Prostate gland (tissue), 2 donors: ENCODE measurements at regions not wholly inside any gene's neighbourhood (a gene's known extent, or its start where the extent isn't known, plus 50 kb on each side); places are given as distances from the start of the nearest gene placed in this dataset.

Experiments used
- DNase-seq: peaks from one replicate; pipeline ENCODE4 v3.0.0-alpha.2; 2019; ENCODE audit warnings: low spot score
- H3K27ac ChIP-seq, 2 donors: fragments of 200-600 bp; sonication (generic); 2 replicates each; pipeline ENCODE4 v1.5.1; 2017 to 2019
- H3K27me3 ChIP-seq: fragments of 200-600 bp; sonication (generic); replicated peaks from 2 replicates; pipeline ENCODE4 v1.5.1; 2019; ENCODE audit not compliant: insufficient read depth
- H3K36me3 ChIP-seq, 2 donors: fragments of 200-600 bp; sonication (generic); 1 replicate in 1 of 2; 2 replicates in 1 of 2; pipeline versions ENCODE4 v1.5.1 to v1.8.1; 2017 to 2019
- H3K4me1 ChIP-seq: fragments of 200-600 bp; sonication (generic); replicated peaks from 2 replicates; pipeline ENCODE4 v1.5.1; 2019
- H3K4me3 ChIP-seq, 2 donors: fragments of 200-600 bp; sonication (generic); 2 replicates each; pipeline ENCODE4 v1.5.1; 2017 to 2019
- H3K9me3 ChIP-seq: fragments of 200-600 bp; sonication (generic); 2 replicates; pipeline ENCODE4 v1.5.1; 2017
- POLR2A ChIP-seq: fragments of 450-650 bp; IDR thresholded peaks from one replicate; pipeline ENCODE4 v1.6.1; 2016; ENCODE audit warnings: antibody characterized with exemption, mild to moderate bottlenecking
- POLR2AphosphoS5 ChIP-seq: sonication (generic); formaldehyde crosslinking; IDR thresholded peaks from one replicate; pipeline ENCODE4 v1.6.1; 2017; ENCODE audit warnings: antibody characterized with exemption
- WGBS: methylation state at CpG from one replicate; pipeline ENCODE4 v1.1.5; 2018; 5-methylcytosine and 5-hydroxymethylcytosine counted together
- intact Hi-C: fragments of 100-400 bp; cut with DNase I; formaldehyde crosslinking; loops from one replicate; pipeline ENCODE4 v1.14.2; 2022
- TF ChIP-seq, protein P1 (sequence below), 4 experiments: fragments of 200-600 bp in 2 of 4; fragments of 450-650 bp in 2 of 4; sonication (generic) in 2 of 4; IDR thresholded peaks; 1 replicate in 3 of 4; 2 replicates in 1 of 4; pipeline ENCODE4 v1.5.1; 2016 to 2019; ENCODE audit warnings: antibody characterized with exemption in 4 of 4, mild to moderate bottlenecking in 2 of 4, moderate library complexity in 2 of 4

DNA sequence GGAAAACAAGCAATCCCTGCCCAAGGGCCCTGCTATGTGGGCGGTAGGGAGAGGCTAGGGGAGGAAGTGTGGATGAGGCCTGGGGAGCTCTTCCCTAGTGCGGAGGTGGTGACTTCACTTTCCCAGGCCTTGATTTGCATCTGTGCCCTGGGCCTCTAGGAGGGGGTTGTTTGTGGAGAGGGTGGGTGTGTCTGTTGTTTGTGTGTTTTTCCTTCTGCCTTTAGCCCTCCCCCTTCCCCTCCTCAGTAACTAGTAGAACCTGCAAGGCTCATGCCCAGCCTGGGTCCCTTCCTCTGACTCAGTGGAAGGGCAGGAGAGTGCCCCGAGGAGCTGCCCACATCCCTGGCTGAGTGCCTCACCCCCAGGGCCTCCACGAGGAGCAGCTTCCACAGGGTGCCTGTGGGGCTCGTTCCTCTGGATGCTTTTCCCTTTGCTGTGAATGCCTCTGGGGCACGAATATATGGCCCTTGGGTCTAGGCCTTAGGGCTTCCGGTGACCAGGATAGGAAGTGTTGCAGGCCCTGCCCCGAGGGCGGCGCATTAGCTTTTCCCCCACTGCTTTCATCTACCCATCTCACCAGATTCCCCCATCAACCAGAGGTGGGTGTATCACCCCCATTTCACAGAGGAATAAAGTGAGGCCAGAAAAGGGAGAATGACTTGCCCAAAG lies 89.4 kb upstream of the DUSP5 start:
- TF ChIP-seq POLR2AphosphoS5 (no peak), POLR2A (no peak)
- TF ChIP-seq, protein P1, sequence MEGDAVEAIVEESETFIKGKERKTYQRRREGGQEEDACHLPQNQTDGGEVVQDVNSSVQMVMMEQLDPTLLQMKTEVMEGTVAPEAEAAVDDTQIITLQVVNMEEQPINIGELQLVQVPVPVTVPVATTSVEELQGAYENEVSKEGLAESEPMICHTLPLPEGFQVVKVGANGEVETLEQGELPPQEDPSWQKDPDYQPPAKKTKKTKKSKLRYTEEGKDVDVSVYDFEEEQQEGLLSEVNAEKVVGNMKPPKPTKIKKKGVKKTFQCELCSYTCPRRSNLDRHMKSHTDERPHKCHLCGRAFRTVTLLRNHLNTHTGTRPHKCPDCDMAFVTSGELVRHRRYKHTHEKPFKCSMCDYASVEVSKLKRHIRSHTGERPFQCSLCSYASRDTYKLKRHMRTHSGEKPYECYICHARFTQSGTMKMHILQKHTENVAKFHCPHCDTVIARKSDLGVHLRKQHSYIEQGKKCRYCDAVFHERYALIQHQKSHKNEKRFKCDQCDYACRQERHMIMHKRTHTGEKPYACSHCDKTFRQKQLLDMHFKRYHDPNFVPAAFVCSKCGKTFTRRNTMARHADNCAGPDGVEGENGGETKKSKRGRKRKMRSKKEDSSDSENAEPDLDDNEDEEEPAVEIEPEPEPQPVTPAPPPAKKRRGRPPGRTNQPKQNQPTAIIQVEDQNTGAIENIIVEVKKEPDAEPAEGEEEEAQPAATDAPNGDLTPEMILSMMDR (IDR thresholded peaks at IDR 0.05): no peak
- Histone ChIP-seq H3K27me3 (no peaks in the 10 kb centered on the region), H3K27ac (no peak overlapping the region), H3K9me3 (no peaks in the 10 kb centered on the region), H3K4me1 (no peaks in the 10 kb centered on the region), H3K36me3 (no peaks in the 10 kb centered on the region), H3K4me3 (no peak overlapping the region)
- 80% methylated on average over 10 of the region's 10 CpGs for WGBS
- DNase-seq: no peak
- intact Hi-C loops: no loop called here

DNA sequence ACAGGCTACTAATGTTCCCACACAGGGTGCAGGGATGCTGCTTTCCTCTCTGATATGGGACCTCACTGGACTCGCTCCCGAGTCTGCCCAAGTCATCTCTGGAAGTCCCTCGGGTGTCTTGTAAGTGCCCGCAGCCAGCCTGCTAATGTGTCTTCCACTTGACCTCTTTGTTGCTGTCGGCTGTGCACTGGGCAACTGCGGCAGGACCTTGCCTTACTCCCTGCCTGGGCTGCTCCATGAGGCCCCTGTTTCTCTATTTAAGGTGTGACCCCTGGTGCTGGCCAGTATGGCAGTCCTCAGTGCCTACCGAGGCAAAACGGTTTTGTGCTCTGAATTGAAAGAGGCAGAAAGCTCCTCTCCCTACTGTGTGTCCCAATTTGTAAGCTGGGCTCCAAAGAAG lies 88.8 kb upstream of the DUSP5 start:
- no peaks in the 10 kb centered on the region for H3K9me3 ChIP-seq
- H3K27me3 ChIP-seq: no peaks in the 10 kb centered on the region
- intact Hi-C loops: no loop called here
- no peak for DNase-seq
- WGBS: 92% methylated on average over 8 of the region's 8 CpGs
- H3K36me3 ChIP-seq: no peaks in the 10 kb centered on the region
- H3K27ac ChIP-seq: no peak overlapping the region
- no peak overlapping the region for H3K4me3 ChIP-seq
- no peaks in the 10 kb centered on the region for H3K4me1 ChIP-seq
- TF ChIP-seq POLR2AphosphoS5: no peak
- TF ChIP-seq, protein P1 (IDR thresholded peaks at IDR 0.05): no peak
- no peak for TF ChIP-seq POLR2A

DNA sequence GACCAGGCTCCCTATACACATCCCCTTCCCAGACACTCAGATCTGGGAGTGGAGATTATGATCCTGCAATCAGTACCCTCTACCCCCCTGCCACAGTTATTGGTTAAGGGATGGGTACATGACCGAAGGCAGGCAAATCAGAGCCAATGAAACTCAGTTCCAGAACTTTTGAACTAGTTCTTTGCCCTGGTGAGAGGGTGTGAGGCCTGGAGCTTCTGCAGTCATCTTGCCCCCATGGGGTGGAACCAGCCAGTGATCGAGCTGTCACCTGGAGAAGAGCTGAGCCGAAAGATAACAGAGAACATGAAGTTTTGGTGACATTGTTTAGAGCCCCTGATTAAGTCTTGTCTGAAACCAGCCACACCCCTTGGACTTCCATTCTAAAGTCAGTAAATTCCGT lies 88.2 kb upstream of the DUSP5 start:
- Histone ChIP-seq H3K27ac (no peak overlapping the region), H3K36me3 (no peaks in the 10 kb centered on the region)

DNA sequence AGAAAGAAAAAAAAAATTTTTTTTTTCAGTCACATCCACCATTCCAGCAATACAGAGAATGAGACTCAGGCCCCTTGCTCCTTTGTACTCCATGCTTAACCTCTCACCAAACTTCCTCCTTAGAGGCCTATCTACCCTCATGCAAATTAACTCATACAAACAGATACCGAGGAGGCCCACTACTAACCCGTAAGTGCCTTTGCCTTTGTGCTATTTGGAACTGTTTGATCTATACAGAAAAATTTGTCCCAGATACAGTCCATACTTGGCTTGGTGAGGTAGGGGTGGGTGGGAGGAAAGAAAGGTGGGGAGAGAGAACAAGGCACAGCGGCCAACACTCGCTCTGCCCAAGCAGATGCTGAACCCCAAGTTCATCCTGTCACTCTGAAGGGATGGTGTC lies 87.8 kb upstream of the DUSP5 start:
- intact Hi-C loops: no loop called here
- no peak overlapping the region for H3K4me3 ChIP-seq
- TF ChIP-seq POLR2A (no peak), POLR2AphosphoS5 (no peak)
- TF ChIP-seq, protein P1 (IDR thresholded peaks at IDR 0.05): no peak
- H3K36me3 ChIP-seq: no peaks in the 10 kb centered on the region
- DNase-seq: no peak
- WGBS: 91% methylated on average over 4 of the region's 4 CpGs
- H3K27me3 ChIP-seq: no peaks in the 10 kb centered on the region
- no peaks in the 10 kb centered on the region for H3K4me1 ChIP-seq
- no peaks in the 10 kb centered on the region for H3K9me3 ChIP-seq
- H3K27ac ChIP-seq: no peak overlapping the region

More for the DNA sequence above, 88.2 kb upstream of the DUSP5 start:
- H3K27me3 ChIP-seq: no peaks in the 10 kb centered on the region
- no peak overlapping the region for H3K4me3 ChIP-seq
- 96% methylated on average over 4 of the region's 4 CpGs for WGBS
- intact Hi-C loops: no loop called here
- no peak for DNase-seq
- TF ChIP-seq POLR2AphosphoS5: no peak
- TF ChIP-seq POLR2A: no peak
- TF ChIP-seq, protein P1 (IDR thresholded peaks at IDR 0.05): no peak
- H3K4me1 ChIP-seq: no peaks in the 10 kb centered on the region
- no peaks in the 10 kb centered on the region for H3K9me3 ChIP-seq

DNA sequence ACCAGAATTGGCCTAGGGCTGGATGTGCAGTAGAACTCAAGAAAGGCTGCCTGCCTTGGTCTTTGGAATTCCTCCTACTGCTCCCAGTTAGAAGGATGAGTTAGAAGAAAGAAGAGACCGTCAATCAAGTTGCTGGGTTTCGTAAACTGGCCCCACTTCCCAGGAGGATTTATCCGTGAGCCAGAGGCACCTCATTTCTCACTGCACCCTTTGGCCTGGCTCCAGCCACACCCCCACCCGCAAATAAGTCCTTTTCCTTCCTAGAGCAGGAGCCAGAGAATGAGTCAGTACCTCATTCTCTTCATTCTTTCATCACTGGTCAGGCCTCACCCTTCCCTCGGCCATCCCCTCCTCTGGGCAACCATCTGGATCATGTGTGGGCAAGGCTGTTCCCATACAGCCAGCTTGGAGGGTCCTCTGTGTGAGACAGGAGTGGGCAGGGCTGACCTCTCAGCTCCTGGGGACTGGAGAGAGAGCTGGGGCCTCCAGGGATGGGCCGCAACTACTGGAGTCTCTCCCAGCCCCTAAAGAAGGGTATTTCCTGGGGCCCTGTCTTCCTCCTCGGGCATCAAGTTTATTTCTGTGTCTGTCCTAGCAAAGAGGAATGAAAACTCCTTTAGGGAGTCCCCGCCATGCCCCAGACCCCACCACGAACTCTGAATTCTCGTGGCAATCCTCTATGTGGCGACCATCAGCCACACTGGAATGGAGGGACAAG lies 87.2 kb upstream of the DUSP5 start:
- no peak for DNase-seq
- Histone ChIP-seq H3K9me3 (no peaks in the 10 kb centered on the region), H3K4me1 (no peaks in the 10 kb centered on the region), H3K27me3 (no peaks in the 10 kb centered on the region), H3K27ac (no peak overlapping the region), H3K4me3 (no peak overlapping the region), H3K36me3 (no peaks in the 10 kb centered on the region)
- TF ChIP-seq, protein P1 (IDR thresholded peaks at IDR 0.05): no peak
- TF ChIP-seq POLR2AphosphoS5: peak; percentile 34
- 65% methylated on average over 11 of the region's 11 CpGs for WGBS
- intact Hi-C loops: no loop called here
